Gastroesophageal sphincter (tissue), 4 donors: ENCODE measurements at regions not wholly inside any gene's neighbourhood (a gene's known extent, or its start where the extent isn't known, plus 50 kb on each side); places are given as distances from the start of the nearest gene placed in this dataset.
"Not testable (repeated sequence)": the region's sequence is repeated elsewhere in the genome, so short reads cannot be mapped to it uniquely, and the experiment has no call there.

ENCODE experiments used
- ATAC-seq: fragments of 150-250 bp; one replicate; pipeline ENCODE4 v1.9.1; 2016; ENCODE audit warnings: mild to moderate bottlenecking, moderate library complexity
- H3K27ac ChIP-seq, 4 donors: fragments of 200-600 bp; sonication (generic) in 3 of 4; 1 replicate in 3 of 4; 2 replicates in 1 of 4; pipeline ENCODE4 v1.5.1; 2016 to 2019
- H3K27me3 ChIP-seq: fragments of 200-600 bp; sonication (generic); one replicate; pipeline ENCODE4 v1.5.1; 2019
- H3K36me3 ChIP-seq, 2 donors: fragments of 200-600 bp; sonication (generic); one replicate each; pipeline ENCODE4 v1.5.1; 2019; ENCODE audit warnings: control low read depth in 1 of 2
- H3K4me1 ChIP-seq, 3 donors: fragments of 200-600 bp; sonication (generic); 1 replicate in 2 of 3; 2 replicates in 1 of 3; pipeline ENCODE4 v1.5.1; 2016 to 2019; ENCODE audit warnings: control low read depth in 2 of 3
- H3K4me3 ChIP-seq, 2 donors: fragments of 200-600 bp; sonication (generic); one replicate each; pipeline ENCODE4 v1.5.1; 2019; ENCODE audit warnings: mild to moderate bottlenecking in 1 of 2, moderate library complexity in 1 of 2
- H3K9me3 ChIP-seq, 3 donors: fragments of 200-600 bp; sonication (generic); one replicate each; pipeline ENCODE4 v1.5.1; 2017 to 2019; ENCODE audit warnings: control low read depth in 2 of 3
- EP300 ChIP-seq: sonication (generic); formaldehyde crosslinking; IDR thresholded peaks from one replicate; pipeline ENCODE4 v1.6.1; 2017; ENCODE audit warnings: antibody characterized with exemption, mild to moderate bottlenecking
- POLR2A ChIP-seq, 2 donors: fragments of 450-650 bp; IDR thresholded peaks; one replicate each; pipeline ENCODE4 v1.6.1; 2017; ENCODE audit warnings: antibody characterized with exemption in 2 of 2, mild to moderate bottlenecking in 2 of 2, moderate library complexity in 1 of 2
- POLR2AphosphoS5 ChIP-seq: sonication (generic); formaldehyde crosslinking; IDR thresholded peaks from one replicate; pipeline ENCODE4 v1.6.1; 2017; ENCODE audit warnings: antibody characterized with exemption
- WGBS, 2 donors: methylation state at CpG; one replicate each; pipeline ENCODE4 v1.1.5; 2018; ENCODE audit warnings: low coverage in 1 of 2; 5-methylcytosine and 5-hydroxymethylcytosine counted together
- TF ChIP-seq, protein P1 (sequence below), 4 experiments: fragments of 200-600 bp in 2 of 4; fragments of 450-650 bp in 2 of 4; sonication (generic) in 1 of 4; IDR thresholded peaks; one replicate each; pipeline ENCODE4 v1.5.1; 2017 to 2019; ENCODE audit warnings: antibody characterized with exemption in 4 of 4, mild to moderate bottlenecking in 2 of 4, moderate library complexity in 2 of 4

DNA sequence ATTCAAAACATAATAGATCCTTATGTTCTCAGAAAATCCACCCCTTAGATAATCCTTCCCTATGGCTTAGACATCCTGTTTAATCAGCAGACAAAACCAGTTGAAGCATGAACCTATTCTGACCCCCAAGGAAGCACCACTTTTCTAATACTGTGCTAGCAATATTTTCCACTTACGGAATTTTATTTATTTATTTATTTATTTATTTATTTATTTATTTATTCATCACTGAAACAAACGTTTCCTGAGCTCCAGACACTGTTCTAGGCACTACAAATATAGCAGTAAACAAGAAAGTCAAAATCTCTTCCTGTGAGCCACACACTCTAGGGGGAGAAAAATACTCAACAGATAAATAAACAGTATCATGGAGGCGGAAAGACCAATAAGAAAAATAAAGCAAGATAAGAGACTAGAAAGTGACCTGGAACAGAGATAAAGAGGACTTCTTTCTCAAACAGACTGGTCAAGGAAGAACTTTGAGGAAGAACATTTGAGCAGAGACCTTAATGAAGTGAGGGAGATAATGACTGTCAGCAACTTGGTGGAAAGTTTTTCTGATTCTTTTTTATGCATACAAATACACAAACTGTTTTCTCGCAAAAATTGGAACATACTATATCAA lies 145.5 kb upstream of the POGK start:
- Histone ChIP-seq H3K27me3 (peaks cover 10% of the 10 kb centered on the region), H3K4me3 (no peak overlapping the region), H3K4me1 (no peaks in the 10 kb centered on the region), H3K9me3 (no peaks in the 10 kb centered on the region), H3K27ac (no peak overlapping the region), H3K36me3 (no peaks in the 10 kb centered on the region)
- 65 to 72% methylated on average over 4 of the region's 4 CpGs for WGBS, 2 donors
- no peak for TF ChIP-seq POLR2AphosphoS5
- no peak for TF ChIP-seq EP300
- TF ChIP-seq, protein P1, sequence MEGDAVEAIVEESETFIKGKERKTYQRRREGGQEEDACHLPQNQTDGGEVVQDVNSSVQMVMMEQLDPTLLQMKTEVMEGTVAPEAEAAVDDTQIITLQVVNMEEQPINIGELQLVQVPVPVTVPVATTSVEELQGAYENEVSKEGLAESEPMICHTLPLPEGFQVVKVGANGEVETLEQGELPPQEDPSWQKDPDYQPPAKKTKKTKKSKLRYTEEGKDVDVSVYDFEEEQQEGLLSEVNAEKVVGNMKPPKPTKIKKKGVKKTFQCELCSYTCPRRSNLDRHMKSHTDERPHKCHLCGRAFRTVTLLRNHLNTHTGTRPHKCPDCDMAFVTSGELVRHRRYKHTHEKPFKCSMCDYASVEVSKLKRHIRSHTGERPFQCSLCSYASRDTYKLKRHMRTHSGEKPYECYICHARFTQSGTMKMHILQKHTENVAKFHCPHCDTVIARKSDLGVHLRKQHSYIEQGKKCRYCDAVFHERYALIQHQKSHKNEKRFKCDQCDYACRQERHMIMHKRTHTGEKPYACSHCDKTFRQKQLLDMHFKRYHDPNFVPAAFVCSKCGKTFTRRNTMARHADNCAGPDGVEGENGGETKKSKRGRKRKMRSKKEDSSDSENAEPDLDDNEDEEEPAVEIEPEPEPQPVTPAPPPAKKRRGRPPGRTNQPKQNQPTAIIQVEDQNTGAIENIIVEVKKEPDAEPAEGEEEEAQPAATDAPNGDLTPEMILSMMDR (IDR thresholded peaks at IDR 0.05) = no peak
- no peak for TF ChIP-seq POLR2A (IDR thresholded peaks at IDR 0.05)
- no peak for ATAC-seq

DNA sequence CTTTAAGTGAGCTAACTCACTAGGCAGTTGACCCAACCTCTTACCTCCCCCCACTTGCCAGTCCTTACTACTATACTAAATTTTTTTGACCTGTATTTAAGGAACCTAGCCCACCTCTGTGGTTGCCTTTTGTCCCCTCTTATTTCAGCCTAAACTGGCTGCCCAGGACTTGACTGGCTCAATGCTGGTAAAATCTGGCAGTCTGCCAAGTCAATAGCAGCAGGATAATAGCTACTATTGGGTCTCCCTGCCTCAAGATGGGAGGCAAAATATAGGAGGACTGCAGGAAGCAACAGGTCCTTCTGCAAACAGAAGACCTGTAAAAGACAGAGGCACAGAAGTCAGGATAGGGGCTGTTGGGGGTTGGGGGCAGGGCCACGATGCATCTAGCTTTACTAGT lies 144.2 kb upstream of the POGK start:
- no peak overlapping the region for H3K4me3 ChIP-seq

GRCh38 chr1:166695834-166696233 lies 143.4 kb upstream of the POGK start:
- not testable (repeated sequence) for ATAC-seq, H3K4me3 ChIP-seq, H3K27ac ChIP-seq, H3K9me3 ChIP-seq, H3K4me1 ChIP-seq, H3K36me3 ChIP-seq
- peaks cover 17% of the 10 kb centered on the region for H3K27me3 ChIP-seq
- 56 to 74% methylated on average over 2 of the region's 2 CpGs for WGBS, 2 donors

More for the DNA sequence above, 144.2 kb upstream of the POGK start:
- H3K9me3 ChIP-seq = no peaks in the 10 kb centered on the region
- no peak overlapping the region for H3K27ac ChIP-seq
- TF ChIP-seq POLR2A (IDR thresholded peaks at IDR 0.05) (no peak), EP300 (no peak), POLR2AphosphoS5 (no peak)
- TF ChIP-seq, protein P1 (IDR thresholded peaks at IDR 0.05) = no peak
- ATAC-seq = no peak
- peaks cover 17% of the 10 kb centered on the region for H3K27me3 ChIP-seq
- H3K36me3 ChIP-seq = no peaks in the 10 kb centered on the region
- no peaks in the 10 kb centered on the region for H3K4me1 ChIP-seq
- WGBS, 2 donors = no CpG with 5 or more reads among the region's 1 CpG

DNA sequence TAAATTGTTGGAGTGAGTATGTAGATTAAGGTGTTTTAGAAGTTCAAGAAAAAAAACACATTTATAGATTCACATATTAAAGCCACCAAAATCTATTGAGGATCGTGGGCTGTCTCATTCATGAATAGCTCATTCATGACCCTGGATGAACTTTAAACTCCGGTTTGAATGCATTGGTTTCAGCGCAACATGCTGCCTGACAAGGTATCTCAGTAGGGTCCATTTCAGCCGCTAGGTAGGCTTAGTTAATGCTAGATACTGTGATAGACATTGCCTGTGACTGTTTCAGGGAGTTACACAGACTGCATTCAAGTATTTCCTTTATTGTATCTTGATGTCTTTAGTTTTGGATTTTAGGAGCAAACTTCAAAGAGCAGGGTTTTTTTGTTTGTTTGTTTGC lies 140.5 kb upstream of the POGK start:
- TF ChIP-seq, protein P1 (IDR thresholded peaks at IDR 0.05) = no peak
- TF ChIP-seq EP300 = no peak
- no peak for TF ChIP-seq POLR2AphosphoS5
- TF ChIP-seq POLR2A (IDR thresholded peaks at IDR 0.05) = no peak
- WGBS, 2 donors = 78 to 84% methylated on average over 4 of the region's 4 CpGs
- Histone ChIP-seq H3K4me3 (no peak overlapping the region), H3K36me3 (no peaks in the 10 kb centered on the region), H3K27ac (no peak overlapping the region), H3K9me3 (no peaks in the 10 kb centered on the region), H3K27me3 (peaks cover 17% of the 10 kb centered on the region), H3K4me1 (no peaks in the 10 kb centered on the region)
- no peak for ATAC-seq

DNA sequence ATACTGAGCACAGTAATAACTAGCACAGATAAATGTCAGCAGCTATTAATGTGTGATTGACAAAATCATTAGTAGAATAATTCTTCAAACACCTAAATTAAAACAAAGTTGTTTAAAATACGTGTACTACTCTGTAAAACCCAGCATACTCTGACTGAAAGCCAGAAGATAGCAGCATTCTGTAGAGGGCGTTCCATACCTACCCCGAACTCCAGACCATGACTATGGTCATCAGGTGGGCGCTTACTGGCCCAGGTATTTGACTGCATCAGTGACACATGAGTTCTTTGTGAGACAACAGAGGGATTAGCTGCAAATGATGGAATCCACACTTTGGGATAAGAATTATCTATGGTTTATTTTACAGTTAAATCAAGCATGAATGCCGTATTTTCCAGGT lies 139.7 kb upstream of the POGK start:
- no peak overlapping the region for H3K4me3 ChIP-seq
- no peak overlapping the region for H3K27ac ChIP-seq
- ATAC-seq = no peak
- no peaks in the 10 kb centered on the region for H3K36me3 ChIP-seq
- H3K4me1 ChIP-seq = no peaks in the 10 kb centered on the region
- TF ChIP-seq POLR2AphosphoS5 (no peak), POLR2A (IDR thresholded peaks at IDR 0.05) (no peak), EP300 (no peak)
- TF ChIP-seq, protein P1 (IDR thresholded peaks at IDR 0.05) = no peak
- H3K27me3 ChIP-seq = peaks cover 24% of the 10 kb centered on the region
- WGBS, 2 donors = 25 to 44% methylated on average over 5 of the region's 5 CpGs
- no peaks in the 10 kb centered on the region for H3K9me3 ChIP-seq
